ENCODE measurements at regions not wholly inside any gene's neighbourhood (a gene's known extent, or its start where the extent isn't known, plus 50 kb on each side); places are given as distances from the start of the nearest gene placed in this dataset.

GRCh38 chr4:186942758-186943377, 219.2 kb upstream of the FAT1 start:
- no peak for TF ChIP-seq CTCF (IDR thresholded peaks at IDR 0.05)
- TF ChIP-seq POLR2A (IDR thresholded peaks at IDR 0.05): no peak
- no peak for TF ChIP-seq POLR2AphosphoS5 (IDR thresholded peaks at IDR 0.05)

Measured in transverse colon (tissue), 4 donors.